Head of caudate nucleus (tissue), 42 donors: ENCODE measurements at regions not wholly inside any gene's neighbourhood (a gene's known extent, or its start where the extent isn't known, plus 50 kb on each side); places are given as distances from the start of the nearest gene placed in this dataset.
"Not testable (repeated sequence)": the region's sequence is repeated elsewhere in the genome, so short reads cannot be mapped to it uniquely, and the experiment has no call there.

ENCODE experiments used
- DNase-seq, 42 donors: peaks; one replicate each; pipeline versions ENCODE4 v3.0.0 to v3.0.0-alpha.2; 2020 to 2021; ENCODE audit warnings: mixed read lengths in 7 of 42
- intact Hi-C: fragments of 100-400 bp; cut with DNase I; formaldehyde crosslinking; loops from one replicate; pipeline ENCODE4 v1.15.0; 2022

GRCh38 chr12:67885375-67886169 lies 103.7 kb upstream of the IFNG-AS1 start:
- peak in 6 of 42 donors; percentile 2 to 36 (median 13) for DNase-seq
- intact Hi-C loops: no loop called here

DNA sequence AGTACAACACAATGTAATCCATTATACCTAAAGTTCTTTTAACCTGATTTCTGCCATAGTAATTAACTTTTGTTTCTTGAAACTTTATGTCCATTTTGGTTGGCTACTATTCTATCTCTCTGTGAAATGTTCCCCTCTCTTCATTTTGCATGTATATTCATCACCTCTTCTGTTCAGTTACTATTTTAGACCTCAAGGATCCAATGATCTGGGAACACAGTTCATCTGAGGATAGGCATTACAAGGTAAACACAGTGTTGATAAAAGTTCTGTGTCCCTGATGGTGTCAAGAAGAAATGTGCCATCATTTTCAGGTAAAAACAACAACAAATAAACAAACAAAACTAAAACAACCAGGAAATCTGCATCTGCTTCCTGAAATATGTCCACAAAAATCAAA lies 102.2 kb upstream of the IFNG-AS1 start:
- no peak for DNase-seq
- intact Hi-C loops: no loop called here

GRCh38 chr12:67889931-67890330 lies 99.3 kb upstream of the IFNG-AS1 start:
- intact Hi-C loops: no loop called here
- no peak for DNase-seq

DNA sequence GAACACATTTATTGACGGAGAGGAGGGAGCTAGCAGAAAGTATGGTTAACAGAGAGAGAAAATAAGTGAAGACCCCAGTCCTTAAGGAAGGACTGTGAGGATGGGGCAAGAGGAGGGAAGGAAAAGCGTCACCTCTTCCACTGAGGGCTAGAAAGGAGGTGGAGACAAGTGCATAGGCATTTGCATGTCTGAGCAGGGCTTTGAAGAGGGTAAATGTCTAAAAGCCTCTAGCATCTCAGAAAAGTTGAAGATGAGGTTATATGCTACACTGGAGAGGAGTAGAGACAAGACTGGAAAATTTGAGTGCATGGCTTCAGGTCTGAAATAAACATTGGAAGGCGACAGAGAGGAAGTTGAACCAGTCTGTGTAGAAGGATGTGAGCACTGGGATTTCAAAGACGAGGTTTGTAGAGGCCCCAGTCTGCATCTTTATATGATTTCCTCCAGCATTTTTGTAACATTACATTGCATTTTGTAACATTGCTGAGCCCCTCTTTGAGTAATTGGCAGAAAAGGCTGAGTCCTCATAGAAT lies 98.5 kb upstream of the IFNG-AS1 start:
- DNase-seq: no peak

DNA sequence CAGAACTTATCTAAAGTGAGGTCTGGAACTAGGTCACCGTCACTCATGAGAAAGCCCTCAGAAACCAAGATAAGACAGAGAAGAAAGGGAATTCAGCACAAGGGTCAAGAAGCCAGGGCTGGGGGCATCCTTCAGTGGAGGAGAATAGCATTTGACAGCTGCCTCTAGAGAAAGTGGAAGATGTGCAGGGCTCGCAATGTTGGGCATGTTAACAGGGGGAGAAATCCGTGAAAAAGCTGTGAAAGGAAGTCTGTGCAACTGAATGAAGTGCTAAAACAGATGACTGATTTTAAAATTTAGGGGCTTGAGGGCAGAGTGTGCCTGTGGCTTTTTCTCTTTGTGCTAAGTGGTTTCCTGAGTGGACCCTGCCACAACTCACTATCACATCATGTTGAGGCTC lies 97.7 kb upstream of the IFNG-AS1 start:
- intact Hi-C loops: no loop called here

More for the DNA sequence above, 98.5 kb upstream of the IFNG-AS1 start:
- intact Hi-C loops: no loop called here

GRCh38 chr12:67892259-67893021 lies 96.8 kb upstream of the IFNG-AS1 start:
- intact Hi-C loops: no loop called here
- DNase-seq: no peak

More for the DNA sequence above, 97.7 kb upstream of the IFNG-AS1 start:
- no peak for DNase-seq

DNA sequence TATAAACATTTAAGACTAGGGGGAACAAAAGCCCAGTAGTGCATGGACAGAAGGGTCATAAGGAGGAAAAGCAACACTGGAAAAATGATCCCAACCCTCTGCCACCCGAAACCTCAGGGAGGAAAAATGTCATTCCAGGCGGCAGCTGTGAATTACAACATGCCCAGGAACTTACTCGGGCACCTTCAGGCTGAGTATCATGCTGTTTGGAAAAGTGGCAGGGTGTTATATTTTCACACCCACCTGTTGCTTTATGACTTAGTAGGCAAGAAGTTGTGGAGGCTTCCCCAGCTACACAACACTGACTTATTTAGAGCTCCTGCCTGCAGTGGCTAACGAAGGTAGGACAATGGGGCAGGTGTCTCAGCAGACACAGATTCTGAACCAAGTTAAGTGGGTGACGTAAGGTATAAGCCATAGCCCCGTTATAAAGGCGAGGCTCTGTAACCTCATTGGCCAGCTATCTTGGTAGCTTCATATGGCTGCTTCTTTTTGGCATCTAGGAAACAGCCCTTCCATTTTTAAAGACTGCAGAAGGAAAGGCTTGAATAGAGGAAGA lies 96.1 kb upstream of the IFNG-AS1 start:
- intact Hi-C loops: no loop called here

DNA sequence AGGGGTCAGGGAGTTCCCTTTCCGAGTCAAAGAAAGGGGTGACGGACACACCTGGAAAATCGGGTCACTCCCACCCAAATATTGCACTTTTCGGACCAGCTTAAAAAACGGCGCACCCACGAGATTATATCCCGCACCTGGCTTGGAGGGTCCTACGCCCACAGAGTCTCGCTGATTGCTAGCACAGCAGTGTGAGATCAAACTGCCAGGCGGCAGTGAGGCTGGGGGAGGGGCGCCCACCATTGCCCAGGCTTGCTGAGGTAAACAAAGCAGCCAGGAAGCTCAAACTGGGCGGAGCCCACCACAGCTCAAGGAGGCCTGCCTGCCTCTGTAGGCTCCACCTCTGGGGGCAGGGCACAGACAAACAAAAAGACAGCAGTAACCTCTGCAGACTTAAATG lies 88.8 kb upstream of the IFNG-AS1 start:
- DNase-seq, intact Hi-C loops: not testable (repeated sequence)

More for the DNA sequence above, 96.1 kb upstream of the IFNG-AS1 start:
- no peak for DNase-seq

- intact Hi-C loops: no loop called here
- DNase-seq: no peak
Observed at GRCh38 chr12:67909091-67909531, 80.1 kb upstream of the IFNG-AS1 start.

DNA sequence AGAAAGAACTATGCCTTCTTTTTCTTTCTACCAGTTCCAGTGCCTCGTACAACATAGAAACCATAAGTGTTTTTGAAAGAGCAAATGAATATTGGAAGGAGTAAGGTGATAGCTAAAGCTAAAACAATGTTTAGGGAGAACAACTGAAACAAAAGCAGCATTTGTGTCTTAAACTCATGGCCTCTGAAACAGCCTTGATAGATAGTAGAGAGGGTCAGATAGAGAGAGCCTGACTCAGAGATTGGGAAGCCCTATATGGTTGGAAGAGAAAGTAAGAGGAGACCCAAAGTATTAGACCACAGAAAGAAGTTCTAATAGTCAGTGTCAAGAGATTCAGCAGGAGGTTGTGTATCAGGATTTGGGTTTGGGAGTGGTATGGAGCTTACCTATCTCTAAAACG lies 79.6 kb upstream of the IFNG-AS1 start:
- intact Hi-C loops: no loop called here
- DNase-seq: no peak

- peak in 1 of 42 donors; percentile 3 for DNase-seq
- intact Hi-C loops: no loop called here
Observed at GRCh38 chr12:67910360-67911274, 78.6 kb upstream of the IFNG-AS1 start.

DNA sequence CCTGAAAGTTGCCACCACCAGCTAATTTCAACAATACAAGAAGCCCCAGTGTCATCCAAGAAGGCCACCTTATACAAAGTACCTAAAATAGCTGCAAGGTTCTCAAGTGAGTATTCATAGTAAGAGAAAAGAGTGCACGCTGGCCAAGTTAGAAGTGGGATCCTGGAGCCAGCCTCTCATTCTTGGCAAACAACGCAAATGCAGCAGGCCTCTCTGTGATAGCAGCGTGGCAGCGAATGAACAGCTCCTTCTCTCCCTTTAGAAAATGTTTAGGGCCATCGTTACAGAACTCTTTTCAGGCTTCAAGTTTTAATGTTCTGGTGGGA lies 78.0 kb upstream of the IFNG-AS1 start:
- intact Hi-C loops: no loop called here
- DNase-seq: peak in 3 of 42 donors; percentile 3 to 7 (median 3)

DNA sequence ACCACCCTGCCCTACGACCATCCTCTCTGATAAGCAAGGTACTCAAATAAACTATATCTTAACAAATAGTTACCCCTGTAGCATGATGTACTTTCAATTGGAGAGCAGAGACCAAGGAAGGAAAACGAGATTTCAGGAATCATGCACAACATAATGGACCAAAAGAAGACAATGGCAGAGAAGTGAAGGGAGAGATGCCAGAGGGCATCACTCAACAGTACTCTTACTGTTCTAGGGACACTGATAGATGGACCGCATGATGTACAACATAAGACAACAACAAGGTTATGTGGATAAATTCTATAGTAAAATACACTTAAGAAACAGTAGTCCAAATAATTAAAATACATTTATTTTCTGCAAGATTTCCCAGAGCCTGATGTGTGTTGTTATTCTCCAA lies 77.5 kb upstream of the IFNG-AS1 start:
- DNase-seq: no peak
- intact Hi-C loops: no loop called here

DNA sequence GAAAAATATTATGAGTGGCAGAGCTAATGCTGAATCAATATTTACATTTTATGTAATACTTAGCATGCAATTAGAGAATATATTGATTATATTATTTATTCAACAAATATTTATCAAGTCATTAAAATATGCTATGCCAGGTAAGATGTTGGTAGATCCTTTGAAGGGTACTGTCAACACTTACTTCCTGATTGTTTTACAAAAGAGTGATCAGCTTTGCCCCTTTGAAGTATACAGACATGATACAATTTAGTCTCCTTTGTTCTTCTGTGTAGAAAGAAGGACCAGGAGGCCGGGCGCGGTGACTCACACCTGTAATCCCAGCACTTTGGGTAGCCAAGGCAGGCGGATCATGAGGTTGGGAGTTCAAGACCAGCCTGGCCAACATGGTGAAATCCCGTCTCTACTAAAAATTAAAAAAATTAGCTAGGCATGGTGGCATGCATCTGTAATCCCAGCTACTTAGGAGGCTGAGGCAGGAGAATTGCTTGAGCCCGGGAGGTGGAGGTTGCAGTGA lies 73.9 kb upstream of the IFNG-AS1 start:
- no peak for DNase-seq
- intact Hi-C loops: no loop called here

DNA sequence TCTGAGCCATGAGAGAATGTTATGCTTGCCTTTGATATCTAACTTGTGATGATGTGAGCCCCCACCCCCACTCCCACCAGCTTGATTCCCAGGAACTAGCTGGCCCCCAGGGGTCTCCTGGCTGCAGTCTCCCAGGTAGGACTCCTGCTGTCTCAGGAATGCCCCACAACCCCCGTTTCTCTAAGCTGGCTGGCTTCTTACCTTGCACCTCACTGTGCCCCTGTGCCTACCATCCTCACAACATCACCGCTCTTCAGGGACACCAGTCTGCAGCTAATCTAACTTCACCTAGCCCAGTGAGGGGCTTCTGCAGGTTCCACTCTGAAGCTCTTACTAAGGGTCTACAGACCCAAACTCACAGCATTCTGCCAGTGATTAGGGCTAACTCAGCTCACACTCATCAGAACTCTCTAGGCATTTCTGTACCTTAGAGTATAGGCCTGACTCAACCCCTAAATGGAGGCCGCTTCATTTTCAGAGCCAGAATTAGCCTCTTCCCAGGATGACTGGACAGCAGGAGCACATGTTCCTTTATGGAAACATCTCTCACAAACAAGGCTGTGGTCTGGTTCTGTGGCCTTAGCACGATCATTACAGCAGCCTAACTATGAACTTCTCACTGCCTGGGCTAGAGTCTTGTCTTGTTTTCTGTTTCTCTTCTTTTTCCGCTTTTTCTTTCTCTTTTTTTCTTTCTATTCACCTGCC lies 72.8 kb upstream of the IFNG-AS1 start:
- intact Hi-C loops: no loop called here

DNA sequence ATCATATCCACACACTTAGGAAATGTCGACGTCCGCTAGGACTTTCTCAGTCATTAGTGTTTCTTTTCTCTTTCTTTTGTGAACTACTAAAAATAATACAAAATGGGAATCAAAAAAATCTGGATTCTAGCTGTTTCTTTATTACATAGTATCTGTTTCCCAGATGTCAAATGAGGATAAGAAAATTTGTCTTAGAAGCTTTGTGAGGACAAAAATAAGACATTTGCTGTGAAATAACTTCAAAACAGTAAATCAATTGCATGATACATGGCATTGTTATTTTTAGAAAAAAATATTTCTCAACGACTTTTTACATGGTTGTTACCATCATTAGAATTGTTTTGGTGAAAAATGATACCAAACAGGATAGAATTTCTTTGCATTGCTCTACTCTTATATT lies 71.4 kb upstream of the IFNG-AS1 start:
- intact Hi-C loops: no loop called here
- DNase-seq: no peak

More for the DNA sequence above, 72.8 kb upstream of the IFNG-AS1 start:
- no peak for DNase-seq

DNA sequence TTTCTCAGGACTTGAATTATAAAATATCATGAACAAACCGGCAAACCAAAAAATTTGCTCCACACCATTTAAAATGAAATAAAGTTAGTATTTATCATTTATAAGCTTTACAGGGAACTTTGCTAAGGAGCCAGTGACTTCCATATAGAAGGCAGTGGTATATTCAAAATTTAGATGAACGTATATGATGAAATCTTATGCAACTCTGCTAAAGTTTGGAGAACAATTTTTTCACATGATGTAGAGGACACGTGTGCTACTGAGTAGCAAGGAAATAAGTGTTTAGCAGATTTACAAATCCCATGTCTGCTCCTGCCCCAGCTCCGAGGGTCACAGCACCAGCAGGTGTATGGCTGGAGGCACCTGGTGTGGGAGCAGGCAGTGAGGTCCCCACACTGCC lies 70.8 kb upstream of the IFNG-AS1 start:
- intact Hi-C loops: no loop called here
- DNase-seq: no peak

DNA sequence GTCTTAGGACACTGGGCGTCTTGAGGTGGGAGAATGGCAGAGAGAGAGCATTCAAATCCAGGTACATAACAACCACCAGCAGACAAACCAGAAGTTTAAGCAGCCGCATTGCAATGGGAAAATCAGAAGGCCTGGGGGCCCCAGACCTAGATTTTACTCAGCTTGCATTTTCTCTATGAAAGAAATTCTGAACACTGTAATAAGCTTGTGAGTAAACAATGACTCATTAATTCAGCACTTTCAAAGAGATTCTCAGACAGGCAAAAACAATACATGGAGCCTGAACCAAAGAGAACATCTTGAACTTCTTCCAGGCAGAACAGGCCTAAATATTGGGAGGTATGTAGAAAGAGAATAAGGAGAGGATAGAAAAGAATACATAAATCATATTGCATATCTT lies 69.8 kb upstream of the IFNG-AS1 start:
- no peak for DNase-seq
- intact Hi-C loops: no loop called here
